ENCODE measurements at regions not wholly inside any gene's neighbourhood (a gene's known extent, or its start where the extent isn't known, plus 50 kb on each side); places are given as distances from the start of the nearest gene placed in this dataset.

- RAD21 ChIA-PET (ENCODE audit: low non-redundant PET in 1 of 2, low total read pairs in 2 of 2, uncharacterized antibody in 2 of 2, unreplicated experiment in 2 of 2) = no interaction called here
- no TSS peak for BruUV-seq (replicated peaks)
- Histone ChIP-seq H3K9me3 (ENCODE audit: control insufficient read depth in 1 of 2, insufficient read depth in 1 of 2, low read depth in 1 of 2, low read length in 2 of 2) (no peaks in the 10 kb centered on the region), H3K9ac (ENCODE audit: low read length) (no peak overlapping the region), H3K4me2 (ENCODE audit: low read length) (no peak overlapping the region), H3K79me2 (ENCODE audit: insufficient read depth, low read length) (no peaks in the 10 kb centered on the region), H3K36me3 (ENCODE audit: control insufficient read depth in 1 of 2, insufficient read depth in 2 of 2, low read length in 2 of 2) (no peaks in the 10 kb centered on the region), H4K20me1 (ENCODE audit: insufficient read depth) (no peaks in the 10 kb centered on the region), H2AFZ (ENCODE audit: low read depth, low read length, poor library complexity, severe bottlenecking) (no peak overlapping the region), H3K4me1 (ENCODE audit: control insufficient read depth in 1 of 2, insufficient read depth in 2 of 2, low read length in 2 of 2) (no peaks in the 10 kb centered on the region), H3K27ac (ENCODE audit: low read depth, low read length) (no peak overlapping the region), H3K4me3 (replicated peaks in 1 of 2; ENCODE audit: low read depth in 1 of 2, low read length in 2 of 2) (no peak overlapping the region), H3K9me2 (ENCODE audit: insufficient read depth) (no peaks in the 10 kb centered on the region), H3K27me3 (ENCODE audit: insufficient read depth, low read length) (no peaks in the 10 kb centered on the region)
- intact Hi-C loops (cut with micrococcal nuclease) = loop anchor here (10.0 kb wide), 1 partner anchor 56 kb away; no protein-coding TSS in a partner anchor
- CTCF ChIA-PET = no interaction called here
- ATAC-seq = no peak
- no peak for DNase-seq (ENCODE audit: low read depth, low spot score)
- no peak for TF ChIP-seq CEBPB (IDR thresholded peaks at IDR 0.05; ENCODE audit: low read depth)
- POLR2A ChIA-PET = no interaction called here
Measured at GRCh38 chr16:52758473-52758855, 211.5 kb upstream of the TOX3 start.

DNA sequence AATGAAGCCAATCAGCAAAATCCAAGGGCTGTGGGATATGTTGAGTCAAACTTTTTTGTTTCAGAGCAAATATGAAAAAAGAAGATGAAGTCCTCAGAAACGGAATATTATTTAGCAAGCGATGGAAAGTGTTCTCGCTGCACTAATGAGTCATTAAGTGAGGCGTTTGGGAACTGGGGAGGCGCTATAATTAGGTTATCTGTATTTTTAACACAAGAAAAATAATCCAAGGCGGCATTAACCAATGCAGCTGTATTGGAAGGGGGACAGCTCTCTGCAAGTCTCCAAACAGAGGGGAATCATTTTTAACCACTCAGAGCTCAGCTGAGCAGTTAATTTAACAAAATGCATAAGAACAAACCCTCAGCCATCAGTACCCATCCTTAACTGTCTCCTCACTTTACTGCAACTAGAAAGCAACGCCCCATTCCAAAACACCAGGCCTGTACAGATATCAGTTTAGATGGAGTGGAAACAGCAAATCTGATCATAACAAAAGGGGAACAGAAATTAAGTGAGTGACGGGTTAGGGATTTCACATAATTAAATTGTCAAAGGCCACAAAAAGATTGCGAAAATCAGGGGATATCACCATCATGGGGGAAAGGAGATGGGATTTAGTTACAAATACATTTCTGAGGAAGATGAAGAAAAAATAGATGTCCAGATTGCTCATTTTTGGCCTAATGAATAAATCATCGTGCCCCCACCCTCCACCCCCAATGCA, 211.0 kb upstream of the TOX3 start:
- intact Hi-C loops (cut with micrococcal nuclease) = loop anchor here (10.0 kb wide), 1 partner anchor 57 kb away; no protein-coding TSS in a partner anchor
- CTCF ChIA-PET = no interaction called here
- TF ChIP-seq POLR2A (IDR thresholded peaks at IDR 0.05; ENCODE audit: borderline replicate concordance, extremely low read depth, insufficient read depth, insufficient read length) = no peak
- no peak for TF ChIP-seq CEBPB (IDR thresholded peaks at IDR 0.05; ENCODE audit: low read depth)
- no peak for TF ChIP-seq EGR1 (IDR thresholded peaks at IDR 0.05; ENCODE audit: low read depth)
- TF ChIP-seq, protein P1, sequence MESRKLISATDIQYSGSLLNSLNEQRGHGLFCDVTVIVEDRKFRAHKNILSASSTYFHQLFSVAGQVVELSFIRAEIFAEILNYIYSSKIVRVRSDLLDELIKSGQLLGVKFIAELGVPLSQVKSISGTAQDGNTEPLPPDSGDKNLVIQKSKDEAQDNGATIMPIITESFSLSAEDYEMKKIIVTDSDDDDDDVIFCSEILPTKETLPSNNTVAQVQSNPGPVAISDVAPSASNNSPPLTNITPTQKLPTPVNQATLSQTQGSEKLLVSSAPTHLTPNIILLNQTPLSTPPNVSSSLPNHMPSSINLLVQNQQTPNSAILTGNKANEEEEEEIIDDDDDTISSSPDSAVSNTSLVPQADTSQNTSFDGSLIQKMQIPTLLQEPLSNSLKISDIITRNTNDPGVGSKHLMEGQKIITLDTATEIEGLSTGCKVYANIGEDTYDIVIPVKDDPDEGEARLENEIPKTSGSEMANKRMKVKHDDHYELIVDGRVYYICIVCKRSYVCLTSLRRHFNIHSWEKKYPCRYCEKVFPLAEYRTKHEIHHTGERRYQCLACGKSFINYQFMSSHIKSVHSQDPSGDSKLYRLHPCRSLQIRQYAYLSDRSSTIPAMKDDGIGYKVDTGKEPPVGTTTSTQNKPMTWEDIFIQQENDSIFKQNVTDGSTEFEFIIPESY (IDR thresholded peaks at IDR 0.05; ENCODE audit: extremely low read depth, insufficient replicate concordance, low read length) = no peak
- TF ChIP-seq, protein P2, sequence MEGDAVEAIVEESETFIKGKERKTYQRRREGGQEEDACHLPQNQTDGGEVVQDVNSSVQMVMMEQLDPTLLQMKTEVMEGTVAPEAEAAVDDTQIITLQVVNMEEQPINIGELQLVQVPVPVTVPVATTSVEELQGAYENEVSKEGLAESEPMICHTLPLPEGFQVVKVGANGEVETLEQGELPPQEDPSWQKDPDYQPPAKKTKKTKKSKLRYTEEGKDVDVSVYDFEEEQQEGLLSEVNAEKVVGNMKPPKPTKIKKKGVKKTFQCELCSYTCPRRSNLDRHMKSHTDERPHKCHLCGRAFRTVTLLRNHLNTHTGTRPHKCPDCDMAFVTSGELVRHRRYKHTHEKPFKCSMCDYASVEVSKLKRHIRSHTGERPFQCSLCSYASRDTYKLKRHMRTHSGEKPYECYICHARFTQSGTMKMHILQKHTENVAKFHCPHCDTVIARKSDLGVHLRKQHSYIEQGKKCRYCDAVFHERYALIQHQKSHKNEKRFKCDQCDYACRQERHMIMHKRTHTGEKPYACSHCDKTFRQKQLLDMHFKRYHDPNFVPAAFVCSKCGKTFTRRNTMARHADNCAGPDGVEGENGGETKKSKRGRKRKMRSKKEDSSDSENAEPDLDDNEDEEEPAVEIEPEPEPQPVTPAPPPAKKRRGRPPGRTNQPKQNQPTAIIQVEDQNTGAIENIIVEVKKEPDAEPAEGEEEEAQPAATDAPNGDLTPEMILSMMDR (IDR thresholded peaks at IDR 0.05 in 2 of 3, conservative IDR thresholded peaks at IDR 0.05 in 1 of 3; ENCODE audit: borderline replicate concordance in 1 of 3, insufficient read depth in 1 of 3, low read depth in 2 of 3, low read length in 2 of 3) = no peak
- no peak for TF ChIP-seq SRF (IDR thresholded peaks at IDR 0.05; ENCODE audit: low read depth)
- no peak for TF ChIP-seq JUND (IDR thresholded peaks at IDR 0.05)
- no peaks in the 10 kb centered on the region for H3K9me3 ChIP-seq (ENCODE audit: control insufficient read depth in 1 of 2, insufficient read depth in 1 of 2, low read depth in 1 of 2, low read length in 2 of 2)
- H2AFZ ChIP-seq (ENCODE audit: low read depth, low read length, poor library complexity, severe bottlenecking) = no peak overlapping the region
- DNase-seq (ENCODE audit: low read depth, low spot score) (no peak), ATAC-seq (no peak)
- no peaks in the 10 kb centered on the region for H3K9me2 ChIP-seq (ENCODE audit: insufficient read depth)
- RAD21 ChIA-PET (ENCODE audit: low non-redundant PET in 1 of 2, low total read pairs in 2 of 2, uncharacterized antibody in 2 of 2, unreplicated experiment in 2 of 2) = no interaction called here
- H3K27ac ChIP-seq (ENCODE audit: low read depth, low read length) = no peak overlapping the region
- no peaks in the 10 kb centered on the region for H3K79me2 ChIP-seq (ENCODE audit: insufficient read depth, low read length)
- no peak overlapping the region for H3K4me3 ChIP-seq (replicated peaks in 1 of 2; ENCODE audit: low read depth in 1 of 2, low read length in 2 of 2)
- no peak overlapping the region for H3K9ac ChIP-seq (ENCODE audit: low read length)
- POLR2A ChIA-PET = no interaction called here
- no peak overlapping the region for H3K4me2 ChIP-seq (ENCODE audit: low read length)
- no peaks in the 10 kb centered on the region for H3K4me1 ChIP-seq (ENCODE audit: control insufficient read depth in 1 of 2, insufficient read depth in 2 of 2, low read length in 2 of 2)
- H4K20me1 ChIP-seq (ENCODE audit: insufficient read depth) = no peaks in the 10 kb centered on the region
- no TSS peak for BruUV-seq (replicated peaks)
- H3K36me3 ChIP-seq (ENCODE audit: control insufficient read depth in 1 of 2, insufficient read depth in 2 of 2, low read length in 2 of 2) = no peaks in the 10 kb centered on the region
- no peaks in the 10 kb centered on the region for H3K27me3 ChIP-seq (ENCODE audit: insufficient read depth, low read length)

All from HCT116 (cell line).